PFSK-1 (cell line): ENCODE measurements at regions not wholly inside any gene's neighbourhood (a gene's known extent, or its start where the extent isn't known, plus 50 kb on each side); places are given as distances from the start of the nearest gene placed in this dataset.

Source experiments
- FOXP2 ChIP-seq: optimal IDR thresholded peaks from 2 replicates; pipeline ENCODE3; 2011; ENCODE audit warnings: borderline replicate concordance, control low read depth, inconsistent platforms; ENCODE audit not compliant: insufficient read depth; ENCODE audit errors: extremely low read length, extremely low read depth
- POLR2AphosphoS5 ChIP-seq: IDR thresholded peaks from 2 replicates; pipeline ENCODE4 v1.6.1; 2012; ENCODE audit warnings: low read depth, mild to moderate bottlenecking, control low read depth, low read length, moderate library complexity
- SIN3A ChIP-seq: IDR thresholded peaks from 2 replicates; pipeline ENCODE4 v1.6.1; 2012; ENCODE audit warnings: mild to moderate bottlenecking, low read length, moderate library complexity, borderline replicate concordance; ENCODE audit not compliant: insufficient read depth
- TAF1 ChIP-seq: IDR thresholded peaks from 2 replicates; pipeline ENCODE4 v1.6.1; 2012; ENCODE audit warnings: low read length, control low read depth, borderline replicate concordance; ENCODE audit not compliant: insufficient read depth
- TF ChIP-seq, protein P1 (sequence below), 2 experiments: IDR thresholded peaks; 2 replicates each; pipeline versions ENCODE4 v1.6.1 to v1.8.0; 2011 to 2012; ENCODE audit warnings: low read depth in 2 of 2, low read length in 2 of 2, control low read depth in 1 of 2, inconsistent platforms in 1 of 2, mild to moderate bottlenecking in 1 of 2, moderate library complexity in 1 of 2; ENCODE audit not compliant: insufficient read depth in 1 of 2

DNA sequence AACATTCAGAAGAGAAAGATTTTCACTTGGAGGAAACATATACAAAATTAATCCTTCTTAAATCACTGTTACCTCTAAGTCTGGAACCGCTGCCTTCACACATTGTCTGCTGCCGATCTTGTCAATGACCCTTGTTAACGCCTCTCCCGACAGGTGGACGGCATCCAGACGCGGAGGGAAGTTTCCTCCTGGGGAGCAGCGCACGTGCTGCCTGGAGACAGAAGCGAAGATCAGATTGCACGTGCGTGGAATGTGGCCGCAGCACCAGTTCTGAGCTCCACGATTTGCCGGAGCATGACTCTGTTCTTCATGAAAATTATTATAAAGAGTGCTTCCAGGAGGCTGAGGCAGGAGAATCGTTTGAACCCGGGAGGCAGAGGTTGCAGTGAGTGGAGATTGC, 183.6 kb upstream of the IRX4 start:
- TF ChIP-seq FOXP2 (no peak), SIN3A (no peak), POLR2AphosphoS5 (no peak), TAF1 (no peak)
- TF ChIP-seq, protein P1, sequence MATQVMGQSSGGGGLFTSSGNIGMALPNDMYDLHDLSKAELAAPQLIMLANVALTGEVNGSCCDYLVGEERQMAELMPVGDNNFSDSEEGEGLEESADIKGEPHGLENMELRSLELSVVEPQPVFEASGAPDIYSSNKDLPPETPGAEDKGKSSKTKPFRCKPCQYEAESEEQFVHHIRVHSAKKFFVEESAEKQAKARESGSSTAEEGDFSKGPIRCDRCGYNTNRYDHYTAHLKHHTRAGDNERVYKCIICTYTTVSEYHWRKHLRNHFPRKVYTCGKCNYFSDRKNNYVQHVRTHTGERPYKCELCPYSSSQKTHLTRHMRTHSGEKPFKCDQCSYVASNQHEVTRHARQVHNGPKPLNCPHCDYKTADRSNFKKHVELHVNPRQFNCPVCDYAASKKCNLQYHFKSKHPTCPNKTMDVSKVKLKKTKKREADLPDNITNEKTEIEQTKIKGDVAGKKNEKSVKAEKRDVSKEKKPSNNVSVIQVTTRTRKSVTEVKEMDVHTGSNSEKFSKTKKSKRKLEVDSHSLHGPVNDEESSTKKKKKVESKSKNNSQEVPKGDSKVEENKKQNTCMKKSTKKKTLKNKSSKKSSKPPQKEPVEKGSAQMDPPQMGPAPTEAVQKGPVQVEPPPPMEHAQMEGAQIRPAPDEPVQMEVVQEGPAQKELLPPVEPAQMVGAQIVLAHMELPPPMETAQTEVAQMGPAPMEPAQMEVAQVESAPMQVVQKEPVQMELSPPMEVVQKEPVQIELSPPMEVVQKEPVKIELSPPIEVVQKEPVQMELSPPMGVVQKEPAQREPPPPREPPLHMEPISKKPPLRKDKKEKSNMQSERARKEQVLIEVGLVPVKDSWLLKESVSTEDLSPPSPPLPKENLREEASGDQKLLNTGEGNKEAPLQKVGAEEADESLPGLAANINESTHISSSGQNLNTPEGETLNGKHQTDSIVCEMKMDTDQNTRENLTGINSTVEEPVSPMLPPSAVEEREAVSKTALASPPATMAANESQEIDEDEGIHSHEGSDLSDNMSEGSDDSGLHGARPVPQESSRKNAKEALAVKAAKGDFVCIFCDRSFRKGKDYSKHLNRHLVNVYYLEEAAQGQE (IDR thresholded peaks at IDR 0.05; ENCODE audit: insufficient read depth in 1 of 2, low read depth in 2 of 2, low read length in 2 of 2), result no peak

DNA sequence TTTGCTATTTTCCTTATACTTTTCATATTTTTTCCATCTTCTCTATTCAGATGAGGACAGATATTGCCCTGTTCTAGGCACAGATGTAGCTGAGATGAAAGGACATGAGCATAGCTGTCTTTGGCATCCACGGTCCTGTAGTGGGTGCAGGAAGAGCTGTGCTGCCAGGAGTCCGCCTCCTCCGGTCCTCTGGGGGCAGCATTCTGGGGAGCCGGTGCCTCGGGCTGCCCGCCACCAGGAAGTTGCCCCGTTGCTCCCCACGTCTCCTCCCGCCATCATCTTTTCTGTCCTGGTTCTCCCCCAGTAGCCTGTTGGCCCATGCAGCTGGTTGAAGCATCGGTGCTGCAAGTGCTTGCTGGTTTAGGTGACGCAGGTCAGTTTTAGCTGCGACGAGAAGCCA, 170.0 kb upstream of the IRX4 start:
- TF ChIP-seq, protein P1 (IDR thresholded peaks at IDR 0.05; ENCODE audit: insufficient read depth in 1 of 2, low read depth in 2 of 2, low read length in 2 of 2), result no peak

DNA sequence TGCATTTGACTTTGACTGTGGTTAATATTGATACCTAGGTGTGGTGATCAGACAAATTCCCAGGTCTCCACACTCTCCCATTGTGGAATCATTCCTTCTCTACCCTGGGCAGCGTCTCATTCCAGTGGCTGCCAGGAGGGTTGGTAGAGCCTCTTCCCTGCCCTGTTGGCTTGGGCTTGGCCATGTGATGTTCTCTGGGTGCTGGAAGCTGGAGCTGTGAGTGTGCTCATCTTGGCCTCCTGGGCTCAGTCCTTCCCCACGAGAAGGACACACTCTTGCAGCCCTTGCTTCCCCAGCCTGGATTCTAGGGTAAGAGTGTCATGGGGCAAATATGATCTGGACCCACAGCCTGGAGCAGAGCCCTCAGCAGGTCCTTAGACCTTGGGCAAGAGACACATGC, 167.2 kb upstream of the IRX4 start:
- TF ChIP-seq, protein P1 (IDR thresholded peaks at IDR 0.05; ENCODE audit: insufficient read depth in 1 of 2, low read depth in 2 of 2, low read length in 2 of 2), result no peak
- TF ChIP-seq POLR2AphosphoS5, result no peak
- TF ChIP-seq TAF1, result no peak
- TF ChIP-seq SIN3A, result no peak
- no peak for TF ChIP-seq FOXP2

DNA sequence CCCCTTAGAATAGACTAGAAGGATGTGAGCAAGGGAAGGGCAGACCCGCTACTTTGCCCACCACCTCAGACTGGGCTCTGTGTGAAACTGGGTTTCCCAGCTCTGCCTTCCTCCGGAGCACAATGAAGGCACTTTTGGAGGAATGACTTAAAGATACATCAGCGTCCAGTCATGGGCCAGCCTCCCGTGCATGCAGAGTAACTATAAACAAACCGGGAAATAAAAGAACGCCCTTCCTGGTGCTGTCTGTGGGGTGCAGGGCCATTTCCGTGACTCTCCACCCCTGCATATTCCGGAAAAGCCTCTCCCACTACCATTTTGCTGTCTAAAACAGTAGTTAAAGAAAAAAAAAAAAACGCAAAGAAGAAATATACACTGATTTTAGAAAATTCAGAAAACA, 165.9 kb upstream of the IRX4 start:
- TF ChIP-seq TAF1 (no peak), POLR2AphosphoS5 (no peak), FOXP2 (no peak), SIN3A (no peak)
- TF ChIP-seq, protein P1 (IDR thresholded peaks at IDR 0.05; ENCODE audit: insufficient read depth in 1 of 2, low read depth in 2 of 2, low read length in 2 of 2), result no peak

DNA sequence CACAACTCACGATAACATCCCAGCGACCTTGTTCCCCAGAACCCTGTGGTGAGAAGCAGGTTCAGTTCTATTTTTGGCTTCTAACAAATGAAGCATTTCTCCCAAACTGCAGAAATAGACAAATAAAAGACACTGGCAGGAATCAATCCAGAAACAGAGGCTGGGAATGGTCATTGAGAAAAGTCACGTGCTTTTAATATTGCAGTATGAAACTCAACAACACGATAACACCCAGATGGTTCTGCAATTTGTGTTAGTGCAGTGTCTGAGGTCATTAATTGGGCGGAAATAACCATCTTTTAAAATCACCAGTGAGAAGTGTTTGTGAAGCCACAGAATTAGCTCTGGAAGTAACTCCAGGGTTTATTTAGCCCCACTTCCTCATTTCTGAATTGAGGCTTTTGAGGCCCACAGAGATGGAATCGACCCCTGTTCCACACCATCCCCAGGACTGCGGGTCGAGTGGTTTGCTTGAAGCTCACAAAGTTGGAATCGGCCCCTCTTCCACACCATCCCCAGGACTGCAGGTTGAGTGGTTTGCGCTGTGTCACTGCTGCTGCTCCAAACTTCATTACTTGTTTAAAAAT, 164.7 kb upstream of the IRX4 start:
- TF ChIP-seq TAF1 (no peak), FOXP2 (no peak)
- TF ChIP-seq, protein P1 (IDR thresholded peaks at IDR 0.05; ENCODE audit: insufficient read depth in 1 of 2, low read depth in 2 of 2, low read length in 2 of 2), result no peak
